H9 (cell line): ENCODE measurements at regions not wholly inside any gene's neighbourhood (a gene's known extent, or its start where the extent isn't known, plus 50 kb on each side); places are given as distances from the start of the nearest gene placed in this dataset.

Source experiments
- DNase-seq: peaks from one replicate; pipeline ENCODE4 v3.0.0-alpha.2; 2017
- H2AFZ ChIP-seq: one replicate; pipeline ENCODE4 v1.6.1; 2013; ENCODE audit warnings: mild to moderate bottlenecking, low read length, control low read depth, moderate library complexity
- H2AK5ac ChIP-seq: 2 replicates; pipeline ENCODE4 v1.6.1; 2013; ENCODE audit warnings: low read length, control low read depth, mixed read lengths; ENCODE audit not compliant: insufficient read length
- H2BK120ac ChIP-seq: one replicate; pipeline ENCODE4 v1.6.1; 2013; ENCODE audit warnings: low read depth, mild to moderate bottlenecking, low read length, control low read depth, inconsistent platforms; ENCODE audit not compliant: poor library complexity, severe bottlenecking
- H2BK12ac ChIP-seq: 2 replicates; pipeline ENCODE4 v1.6.1; 2013; ENCODE audit warnings: low read length, control low read depth, mixed read lengths, low read depth; ENCODE audit not compliant: insufficient read length
- H2BK15ac ChIP-seq: 2 replicates; pipeline ENCODE4 v1.6.1; 2013; ENCODE audit warnings: low read depth, low read length, control low read depth
- H2BK20ac ChIP-seq: one replicate; pipeline ENCODE4 v1.6.1; 2013; ENCODE audit warnings: low read depth, mild to moderate bottlenecking, low read length, control low read depth, inconsistent platforms; ENCODE audit not compliant: poor library complexity, severe bottlenecking
- H2BK5ac ChIP-seq: 2 replicates; pipeline ENCODE4 v1.6.1; 2013; ENCODE audit warnings: low read length, control low read depth, mixed read lengths; ENCODE audit not compliant: insufficient read length
- H3K14ac ChIP-seq: 2 replicates; pipeline ENCODE4 v1.6.1; 2013; ENCODE audit warnings: low read length, control low read depth; ENCODE audit not compliant: insufficient read depth
- H3K18ac ChIP-seq: 2 replicates; pipeline ENCODE4 v1.6.1; 2013; ENCODE audit warnings: low read depth, mild to moderate bottlenecking, mixed read lengths, low read length, control low read depth; ENCODE audit not compliant: insufficient read length
- H3K23ac ChIP-seq: 2 replicates; pipeline ENCODE4 v1.6.1; 2013; ENCODE audit warnings: low read length, control low read depth, mixed read lengths, low read depth; ENCODE audit not compliant: insufficient read length
- H3K23me2 ChIP-seq: 2 replicates; pipeline ENCODE4 v1.6.1; 2013; ENCODE audit warnings: low read depth, mild to moderate bottlenecking, mixed read lengths, low read length, control low read depth; ENCODE audit not compliant: insufficient read length, poor library complexity, severe bottlenecking
- H3K27ac ChIP-seq: 2 replicates; pipeline ENCODE4 v1.5.1; 2013; ENCODE audit warnings: low read length, control low read depth, mixed read lengths, low read depth; ENCODE audit not compliant: insufficient read length
- H3K27me3 ChIP-seq: 2 replicates; pipeline ENCODE4 v1.6.1; 2013; ENCODE audit warnings: low read length, control low read depth, inconsistent platforms; ENCODE audit not compliant: insufficient read depth
- H3K4ac ChIP-seq: 2 replicates; pipeline ENCODE4 v1.6.1; 2013; ENCODE audit warnings: low read depth, mild to moderate bottlenecking, control low read depth, inconsistent platforms, low read length, moderate library complexity
- H3K4me1 ChIP-seq: 2 replicates; pipeline ENCODE4 v1.6.1; 2013; ENCODE audit warnings: low read length, control low read depth, inconsistent platforms; ENCODE audit not compliant: insufficient read depth
- H3K4me2 ChIP-seq: 2 replicates; pipeline ENCODE4 v1.6.1; 2013; ENCODE audit warnings: low read length, control low read depth, mixed read lengths; ENCODE audit not compliant: insufficient read length, insufficient read depth
- H3K56ac ChIP-seq: 2 replicates; pipeline ENCODE4 v1.6.1; 2013; ENCODE audit warnings: low read depth, mild to moderate bottlenecking, mixed read lengths, low read length, control low read depth; ENCODE audit not compliant: insufficient read length
- H3K79me1 ChIP-seq: 2 replicates; pipeline ENCODE4 v1.6.1; 2013; ENCODE audit warnings: low read depth, mild to moderate bottlenecking, moderate library complexity, low read length, control low read depth, inconsistent platforms; ENCODE audit not compliant: insufficient read depth, poor library complexity, severe bottlenecking
- H3K79me2 ChIP-seq: 2 replicates; pipeline ENCODE4 v1.6.1; 2013; ENCODE audit warnings: low read length, control low read depth, inconsistent platforms; ENCODE audit not compliant: insufficient read depth
- H3K9ac ChIP-seq: 2 replicates; pipeline ENCODE4 v1.6.1; 2013; ENCODE audit warnings: low read length, control low read depth, mixed read lengths; ENCODE audit not compliant: insufficient read length; ENCODE audit errors: extremely low read depth
- H3K9me3 ChIP-seq: one replicate; pipeline ENCODE4 v1.6.1; 2013; ENCODE audit warnings: low read depth, low read length, inconsistent platforms; ENCODE audit not compliant: control insufficient read depth
- H3T11ph ChIP-seq: one replicate; pipeline ENCODE4 v1.6.1; 2013; ENCODE audit warnings: mild to moderate bottlenecking, low read length, control low read depth, inconsistent platforms
- H4K20me1 ChIP-seq: one replicate; pipeline ENCODE4 v1.6.1; 2013; ENCODE audit not compliant: control insufficient read depth, insufficient read length, insufficient read depth
- H4K5ac ChIP-seq: 2 replicates; pipeline ENCODE4 v1.6.1; 2013; ENCODE audit warnings: low read depth, mild to moderate bottlenecking, mixed read lengths, low read length, control low read depth; ENCODE audit not compliant: insufficient read length
- H4K8ac ChIP-seq: replicated peaks from 2 replicates; pipeline ENCODE4 v1.6.1; 2013; ENCODE audit warnings: low read length, control low read depth, mixed read lengths, low read depth; ENCODE audit not compliant: insufficient read length
- H4K91ac ChIP-seq: 2 replicates; pipeline ENCODE4 v1.6.1; 2013; ENCODE audit warnings: low read depth, mild to moderate bottlenecking, moderate library complexity, mixed read lengths, low read length, control low read depth; ENCODE audit not compliant: insufficient read length
- H3K27ac Mint-ChIP-seq, 3 experiments: 2 replicates in 2 of 3; 3 replicates in 1 of 3; pipeline ENCODE4 v1.8.0; 2020 to 2021; ENCODE audit warnings: mixed read lengths in 3 of 3, mild to moderate bottlenecking in 1 of 3, moderate library complexity in 1 of 3
- H3K27me3 Mint-ChIP-seq: 2 replicates; pipeline ENCODE4 v1.8.0; 2021; ENCODE audit warnings: low read depth, mild to moderate bottlenecking, moderate library complexity, mixed read lengths
- H3K36me3 Mint-ChIP-seq, 3 experiments: 2 replicates in 2 of 3; 3 replicates in 1 of 3; pipeline ENCODE4 v1.8.0; 2020 to 2021; ENCODE audit warnings: low read depth in 3 of 3, mixed read lengths in 3 of 3; ENCODE audit not compliant: insufficient read depth in 1 of 3
- H3K4me1 Mint-ChIP-seq, 2 experiments: 2 replicates each; pipeline ENCODE4 v1.8.0; 2020; ENCODE audit warnings: mixed read lengths in 2 of 2
- H3K4me3 Mint-ChIP-seq, 2 experiments: 2 replicates in 1 of 2; 3 replicates in 1 of 2; pipeline ENCODE4 v1.8.0; 2020 to 2021; ENCODE audit warnings: mild to moderate bottlenecking in 2 of 2, mixed read lengths in 2 of 2, moderate library complexity in 1 of 2
- H3K9me3 Mint-ChIP-seq, 2 experiments: 2 replicates in 1 of 2; 3 replicates in 1 of 2; pipeline ENCODE4 v1.8.0; 2020; ENCODE audit warnings: mild to moderate bottlenecking in 2 of 2, mixed read lengths in 2 of 2, moderate library complexity in 1 of 2
- WGBS: extraction: QIAGEN DNeasy Blood & Tissue Kit; methylation state at CpG from one replicate; pipeline ENCODE4 v1.1.7; 2013; ENCODE audit warnings: missing lambda C conversion rate, low lambda C conversion rate, mixed read lengths; ENCODE audit not compliant: insufficient read length; ENCODE audit errors: extremely low coverage; 5-methylcytosine and 5-hydroxymethylcytosine counted together
- TF ChIP-seq, protein P1 (sequence below): fragments of 200-600 bp; sonication (generic); conservative IDR thresholded peaks from 3 replicates; pipeline ENCODE4 v1.8.0; 2021; ENCODE audit warnings: antibody characterized with exemption, mild to moderate bottlenecking

- no peak overlapping the region for H3K27ac Mint-ChIP-seq
- no peaks in the 10 kb centered on the region; the same call in 1 of the 2 replicates for H3K27me3 Mint-ChIP-seq
- Histone ChIP-seq H2AFZ (no peak overlapping the region), H3K23me2 (no peaks in the 10 kb centered on the region), H3K56ac (no peak overlapping the region), H2BK20ac (no peak overlapping the region), H2BK12ac (no peak overlapping the region), H3K27me3 (no peaks in the 10 kb centered on the region), H2AK5ac (no peak overlapping the region), H3K23ac (no peak overlapping the region), H2BK5ac (no peak overlapping the region), H4K5ac (no peak overlapping the region), H3K27ac (no peak overlapping the region), H3K79me1 (no peaks in the 10 kb centered on the region), H3K4me2 (no peak overlapping the region), H3K4me1 (no peaks in the 10 kb centered on the region), H4K8ac (no peak overlapping the region), H3K9ac (no peak overlapping the region), H3K18ac (no peak overlapping the region), H2BK120ac (no peak overlapping the region), H4K20me1 (no peaks in the 10 kb centered on the region), H3K79me2 (no peaks in the 10 kb centered on the region), H3K14ac (no peak overlapping the region), H3K4ac (no peak overlapping the region), H4K91ac (no peak overlapping the region), H2BK15ac (no peak overlapping the region), H3T11ph (no peak overlapping the region), H3K9me3 (no peaks in the 10 kb centered on the region)
- TF ChIP-seq, protein P1, sequence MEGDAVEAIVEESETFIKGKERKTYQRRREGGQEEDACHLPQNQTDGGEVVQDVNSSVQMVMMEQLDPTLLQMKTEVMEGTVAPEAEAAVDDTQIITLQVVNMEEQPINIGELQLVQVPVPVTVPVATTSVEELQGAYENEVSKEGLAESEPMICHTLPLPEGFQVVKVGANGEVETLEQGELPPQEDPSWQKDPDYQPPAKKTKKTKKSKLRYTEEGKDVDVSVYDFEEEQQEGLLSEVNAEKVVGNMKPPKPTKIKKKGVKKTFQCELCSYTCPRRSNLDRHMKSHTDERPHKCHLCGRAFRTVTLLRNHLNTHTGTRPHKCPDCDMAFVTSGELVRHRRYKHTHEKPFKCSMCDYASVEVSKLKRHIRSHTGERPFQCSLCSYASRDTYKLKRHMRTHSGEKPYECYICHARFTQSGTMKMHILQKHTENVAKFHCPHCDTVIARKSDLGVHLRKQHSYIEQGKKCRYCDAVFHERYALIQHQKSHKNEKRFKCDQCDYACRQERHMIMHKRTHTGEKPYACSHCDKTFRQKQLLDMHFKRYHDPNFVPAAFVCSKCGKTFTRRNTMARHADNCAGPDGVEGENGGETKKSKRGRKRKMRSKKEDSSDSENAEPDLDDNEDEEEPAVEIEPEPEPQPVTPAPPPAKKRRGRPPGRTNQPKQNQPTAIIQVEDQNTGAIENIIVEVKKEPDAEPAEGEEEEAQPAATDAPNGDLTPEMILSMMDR, result no peak; the same call in 1 of the 3 replicates
- no peaks in the 10 kb centered on the region for H3K36me3 Mint-ChIP-seq
- WGBS, result no CpG with 5 or more reads among the region's 10 CpGs
- H3K9me3 Mint-ChIP-seq, result no peaks in the 10 kb centered on the region
- no peak for DNase-seq
- H3K4me1 Mint-ChIP-seq, result no peaks in the 10 kb centered on the region; a peak in 1 of 4 replicates
- H3K4me3 Mint-ChIP-seq, result no peak overlapping the region
These were observed 60.7 kb downstream of the OTUD1 start for GRCh38 chr10:23499372-23500132.
